ENCODE measurements at regions not wholly inside any gene's neighbourhood (a gene's known extent, or its start where the extent isn't known, plus 50 kb on each side); places are given as distances from the start of the nearest gene placed in this dataset.

GRCh38 chr1:244271691-244272308, 179.9 kb downstream of the ADSS2 start:
- H3K27ac ChIP-seq (ENCODE audit: low read depth in 1 of 2, low read length in 2 of 2), result peak overlapping the region in 1 of 2 donors; percentile 25
- H3K9me3 ChIP-seq (replicated peaks in 1 of 2; ENCODE audit: control insufficient read depth in 1 of 2, insufficient read depth in 1 of 2, low read length in 2 of 2), result peaks cover 10 to 11% of the 10 kb centered on the region in 2 donors
- no peaks in the 10 kb centered on the region for H3K36me3 ChIP-seq (replicated peaks in 1 of 2; ENCODE audit: control insufficient read depth in 1 of 2, insufficient read depth in 2 of 2, low read length in 2 of 2)
- H3K27me3 ChIP-seq (ENCODE audit: control insufficient read depth in 2 of 2, insufficient read depth in 2 of 2, low read length in 2 of 2), result no peaks in the 10 kb centered on the region
- Mint-ChIP-seq H3K4me3 (no peak overlapping the region), H3K9me3 (peaks cover 7 to 16% (median 9%) of the 10 kb centered on the region in 7 donors), H3K27ac (peak overlapping the region in 1 of 7 donors; percentile 23), H3K27me3 (ENCODE audit: low read depth in 3 of 3) (peaks cover 2 to 3% (median 2%) of the 10 kb centered on the region in 3 donors), H3K36me3 (peaks cover 3 to 13% of the 10 kb centered on the region in 2 donors), H3K4me1 (peaks cover 38% of the 10 kb centered on the region)
- no peak for DNase-seq
- no peaks in the 10 kb centered on the region for H3K79me2 ChIP-seq (ENCODE audit: insufficient read depth, low read length)
- no peak overlapping the region for H3K4me2 ChIP-seq (replicated peaks; ENCODE audit: extremely low read depth, low read length, poor library complexity, severe bottlenecking)
- TF ChIP-seq CTCF (IDR thresholded peaks at IDR 0.05), result no peak
- no peaks in the 10 kb centered on the region for H4K20me1 ChIP-seq (ENCODE audit: insufficient read depth, low read length)
- H3K9ac ChIP-seq (ENCODE audit: insufficient read depth, low read length, poor library complexity, severe bottlenecking), result no peak overlapping the region
- peak overlapping the region; percentile 68 for H2AFZ ChIP-seq (ENCODE audit: insufficient read depth, low read depth, low read length, poor library complexity, severe bottlenecking)
- peaks cover 13 to 23% of the 10 kb centered on the region in 2 donors for H3K4me1 ChIP-seq (ENCODE audit: control insufficient read depth in 1 of 2, insufficient read depth in 2 of 2, low read length in 2 of 2)
- intact Hi-C loops (cut with micrococcal nuclease), result loop anchor here (5.0 to 10.0 kb wide), 2 partner anchors 217 to 224 kb away; partner anchors contain the start of gene ZBTB18 (in 1 of the 2)
- WGBS (ENCODE audit: insufficient coverage), result 100% methylated on average over 7 of the region's 15 CpGs
- H3K4me3 ChIP-seq (replicated peaks in 1 of 3; ENCODE audit: low read depth in 2 of 3, low read length in 3 of 3), result no peak overlapping the region

- H3K4me1 Mint-ChIP-seq, result peaks cover 36% of the 10 kb centered on the region
- TF ChIP-seq CTCF (IDR thresholded peaks at IDR 0.05), result peak; percentile 99
- peaks cover 2 to 3% (median 2%) of the 10 kb centered on the region in 3 donors for H3K27me3 Mint-ChIP-seq (ENCODE audit: low read depth in 3 of 3)
- peak; percentile 78 to 87 (median 82) for DNase-seq
- no peaks in the 10 kb centered on the region for H3K27me3 ChIP-seq (ENCODE audit: control insufficient read depth in 2 of 2, insufficient read depth in 2 of 2, low read length in 2 of 2)
- peak overlapping the region in 5 of 7 donors; percentile 23 to 85 (median 72) for H3K27ac Mint-ChIP-seq
- H3K36me3 Mint-ChIP-seq, result peaks cover 3 to 13% of the 10 kb centered on the region in 2 donors
- H3K79me2 ChIP-seq (ENCODE audit: insufficient read depth, low read length), result no peaks in the 10 kb centered on the region
- 100% methylated on average over 5 of the region's 9 CpGs for WGBS (ENCODE audit: insufficient coverage)
- H4K20me1 ChIP-seq (ENCODE audit: insufficient read depth, low read length), result no peaks in the 10 kb centered on the region
- peaks cover 13 to 23% of the 10 kb centered on the region in 2 donors for H3K4me1 ChIP-seq (ENCODE audit: control insufficient read depth in 1 of 2, insufficient read depth in 2 of 2, low read length in 2 of 2)
- H3K9me3 Mint-ChIP-seq, result peaks cover 7 to 16% (median 9%) of the 10 kb centered on the region in 7 donors
- H3K36me3 ChIP-seq (replicated peaks in 1 of 2; ENCODE audit: control insufficient read depth in 1 of 2, insufficient read depth in 2 of 2, low read length in 2 of 2), result no peaks in the 10 kb centered on the region
- peak overlapping the region; percentile 68 for H2AFZ ChIP-seq (ENCODE audit: insufficient read depth, low read depth, low read length, poor library complexity, severe bottlenecking)
- H3K4me2 ChIP-seq (replicated peaks; ENCODE audit: extremely low read depth, low read length, poor library complexity, severe bottlenecking), result peak overlapping the region; percentile 52
- H3K9ac ChIP-seq (ENCODE audit: insufficient read depth, low read length, poor library complexity, severe bottlenecking), result no peak overlapping the region
- H3K4me3 Mint-ChIP-seq, result no peak overlapping the region
- intact Hi-C loops (cut with micrococcal nuclease), result loop anchor here (5.0 to 10.0 kb wide), 2 partner anchors 218 to 225 kb away; partner anchors contain the start of gene ZBTB18 (in 1 of the 2)
- H3K27ac ChIP-seq (ENCODE audit: low read depth in 1 of 2, low read length in 2 of 2), result peak overlapping the region in 1 of 2 donors; percentile 80
- no peak overlapping the region for H3K4me3 ChIP-seq (replicated peaks in 1 of 3; ENCODE audit: low read depth in 2 of 3, low read length in 3 of 3)
- peaks cover 10 to 11% of the 10 kb centered on the region in 2 donors for H3K9me3 ChIP-seq (replicated peaks in 1 of 2; ENCODE audit: control insufficient read depth in 1 of 2, insufficient read depth in 1 of 2, low read length in 2 of 2)
Observed at GRCh38 chr1:244272471-244273261, 179.0 kb downstream of the ADSS2 start.

Data from CD14-positive monocyte (primary cell).